GM18505 (cell line): ENCODE measurements at regions not wholly inside any gene's neighbourhood (a gene's known extent, or its start where the extent isn't known, plus 50 kb on each side); places are given as distances from the start of the nearest gene placed in this dataset.

Experiments used
- ATAC-seq: cut with Tn5 transposase; IDR thresholded peaks from one replicate; pipeline ENCODE4 v1.9.1; 2021; ENCODE audit not compliant: unreplicated experiment
- POLR2A ChIP-seq: IDR thresholded peaks from 4 replicates; pipeline ENCODE4 v1.6.1; 2011; ENCODE audit warnings: borderline replicate concordance; ENCODE audit not compliant: insufficient read depth, insufficient read length; ENCODE audit errors: extremely low read depth

GRCh38 chr18:46262856-46263255 lies 158.7 kb downstream of the HAUS1 start:
- TF ChIP-seq POLR2A, result no peak
- ATAC-seq, result no peak

- no peak for ATAC-seq
- no peak for TF ChIP-seq POLR2A
Observed at GRCh38 chr18:46264255-46264654, 160.1 kb downstream of the HAUS1 start.

- ATAC-seq, result no peak
- TF ChIP-seq POLR2A, result no peak
Observed at GRCh38 chr18:46265196-46266156, 161.3 kb downstream of the HAUS1 start.

DNA sequence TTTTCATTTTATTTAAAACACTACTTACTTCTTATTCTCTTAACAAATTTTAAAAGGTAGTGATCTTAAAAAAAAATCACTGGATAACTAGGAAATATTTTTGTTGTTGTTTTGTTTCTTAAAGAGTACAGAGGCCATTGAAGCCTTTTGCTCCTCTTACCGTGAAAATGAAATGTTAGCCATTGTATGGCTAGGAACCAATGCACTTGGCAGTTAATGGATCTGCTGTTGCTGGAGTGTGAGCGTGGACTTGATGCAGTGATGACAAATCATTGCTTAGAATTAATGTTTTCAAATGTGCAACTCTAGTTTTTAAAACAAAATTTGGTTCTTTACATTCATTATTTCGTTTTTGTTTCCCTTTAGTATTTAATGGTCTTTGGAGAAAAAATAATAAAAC lies 162.3 kb downstream of the HAUS1 start:
- no peak for TF ChIP-seq POLR2A
- ATAC-seq, result no peak

DNA sequence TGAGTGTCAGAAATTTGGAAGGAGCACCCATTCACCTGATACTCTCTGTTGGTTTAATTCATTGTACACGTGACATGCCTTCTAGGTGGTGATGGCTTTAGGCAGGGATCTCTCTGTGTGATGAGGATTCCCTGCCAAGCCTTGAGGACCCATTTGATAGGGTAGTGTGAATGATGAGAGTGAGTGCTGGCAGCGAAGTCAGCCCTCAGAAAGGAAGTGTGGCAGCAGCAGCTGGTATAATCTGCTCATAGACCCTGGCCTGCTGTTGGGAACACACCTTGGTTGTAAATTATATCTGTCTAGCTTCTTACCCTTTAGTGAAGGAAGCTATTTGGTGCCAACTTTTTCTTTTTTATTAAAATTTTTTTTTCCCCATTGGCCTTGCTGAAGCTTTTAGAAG lies 164.5 kb downstream of the HAUS1 start:
- TF ChIP-seq POLR2A, result no peak
- ATAC-seq, result no peak

GRCh38 chr18:46269275-46269674 lies 165.1 kb downstream of the HAUS1 start:
- TF ChIP-seq POLR2A, result no peak
- no peak for ATAC-seq

DNA sequence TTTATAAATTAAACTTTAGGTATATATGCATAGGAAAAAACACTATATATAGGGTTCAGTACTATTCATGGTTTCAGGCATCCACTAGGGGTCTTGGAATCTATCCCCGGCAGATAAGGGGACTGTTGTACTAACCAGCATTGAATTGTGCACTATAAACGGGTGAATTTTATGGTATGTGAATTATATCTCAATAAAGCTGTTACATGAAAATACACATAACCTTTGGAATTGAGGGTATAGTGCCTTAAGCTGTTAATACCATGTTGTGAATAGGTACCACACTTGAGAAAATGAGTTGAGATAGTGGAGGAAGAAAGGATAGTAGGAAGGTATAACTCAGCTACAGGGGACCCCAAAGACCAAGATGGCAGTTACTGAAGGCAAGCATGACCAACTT lies 167.3 kb downstream of the HAUS1 start:
- TF ChIP-seq POLR2A, result no peak
- no peak for ATAC-seq

DNA sequence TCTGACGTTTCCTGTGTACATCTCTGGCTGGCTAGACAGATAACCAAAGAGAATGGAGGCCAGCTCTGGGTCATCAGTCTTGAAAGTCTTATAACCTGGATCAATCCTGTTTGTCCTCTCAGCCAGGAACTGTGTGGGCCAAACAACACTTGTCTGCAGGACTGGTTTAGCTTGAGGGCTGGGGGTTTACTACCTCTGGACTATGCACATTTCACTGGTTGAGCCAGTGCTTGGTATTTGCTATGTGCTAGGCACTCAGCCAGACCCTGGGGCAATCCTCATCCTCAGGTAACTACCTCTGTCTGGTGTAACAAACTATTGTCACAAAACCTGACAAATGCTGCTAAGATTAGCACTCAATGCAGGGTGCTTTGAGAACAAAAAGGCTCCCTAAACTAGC lies 169.7 kb downstream of the HAUS1 start:
- no peak for ATAC-seq
- TF ChIP-seq POLR2A, result no peak

DNA sequence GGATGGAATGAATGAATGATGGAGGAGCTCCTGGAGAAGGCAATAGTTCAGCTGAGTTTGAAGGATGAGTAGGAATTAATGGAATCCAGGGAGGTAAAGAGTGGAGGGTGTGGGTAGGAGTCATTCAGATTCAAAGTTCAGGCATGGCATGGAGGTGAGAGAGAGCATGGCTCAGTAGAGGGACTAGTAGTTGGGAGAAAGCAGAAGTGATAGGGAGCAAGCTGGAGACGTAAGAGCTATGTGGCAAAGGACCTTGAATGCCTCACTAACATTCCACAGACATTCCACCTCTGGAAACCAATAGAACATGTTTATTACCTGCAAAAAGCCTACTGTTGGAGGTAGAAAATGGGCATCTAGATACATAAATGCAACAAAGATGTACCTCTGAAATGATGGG lies 170.1 kb downstream of the HAUS1 start:
- no peak for ATAC-seq
- no peak for TF ChIP-seq POLR2A

DNA sequence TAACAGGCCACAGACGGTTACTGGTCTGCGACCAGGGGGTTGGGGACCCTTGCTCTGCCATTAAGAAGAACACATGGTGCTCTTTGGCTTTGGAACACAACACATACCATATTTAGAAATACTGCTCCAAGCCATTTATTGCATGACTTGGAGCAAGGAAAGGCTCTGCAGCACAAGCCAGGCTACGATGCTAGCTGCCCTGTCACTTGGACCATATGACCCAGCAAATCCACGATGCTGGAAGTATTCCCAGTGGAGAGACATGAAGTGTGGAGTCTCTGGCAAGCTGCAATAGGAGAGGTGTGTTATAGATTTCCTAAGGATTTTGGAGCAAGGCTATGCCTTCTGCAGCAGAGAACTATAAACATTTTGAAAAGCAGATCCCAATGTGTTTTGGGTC lies 171.2 kb downstream of the HAUS1 start:
- TF ChIP-seq POLR2A, result no peak
- no peak for ATAC-seq

GRCh38 chr18:46276748-46277147 lies 172.6 kb downstream of the HAUS1 start:
- TF ChIP-seq POLR2A, result no peak
- no peak for ATAC-seq

DNA sequence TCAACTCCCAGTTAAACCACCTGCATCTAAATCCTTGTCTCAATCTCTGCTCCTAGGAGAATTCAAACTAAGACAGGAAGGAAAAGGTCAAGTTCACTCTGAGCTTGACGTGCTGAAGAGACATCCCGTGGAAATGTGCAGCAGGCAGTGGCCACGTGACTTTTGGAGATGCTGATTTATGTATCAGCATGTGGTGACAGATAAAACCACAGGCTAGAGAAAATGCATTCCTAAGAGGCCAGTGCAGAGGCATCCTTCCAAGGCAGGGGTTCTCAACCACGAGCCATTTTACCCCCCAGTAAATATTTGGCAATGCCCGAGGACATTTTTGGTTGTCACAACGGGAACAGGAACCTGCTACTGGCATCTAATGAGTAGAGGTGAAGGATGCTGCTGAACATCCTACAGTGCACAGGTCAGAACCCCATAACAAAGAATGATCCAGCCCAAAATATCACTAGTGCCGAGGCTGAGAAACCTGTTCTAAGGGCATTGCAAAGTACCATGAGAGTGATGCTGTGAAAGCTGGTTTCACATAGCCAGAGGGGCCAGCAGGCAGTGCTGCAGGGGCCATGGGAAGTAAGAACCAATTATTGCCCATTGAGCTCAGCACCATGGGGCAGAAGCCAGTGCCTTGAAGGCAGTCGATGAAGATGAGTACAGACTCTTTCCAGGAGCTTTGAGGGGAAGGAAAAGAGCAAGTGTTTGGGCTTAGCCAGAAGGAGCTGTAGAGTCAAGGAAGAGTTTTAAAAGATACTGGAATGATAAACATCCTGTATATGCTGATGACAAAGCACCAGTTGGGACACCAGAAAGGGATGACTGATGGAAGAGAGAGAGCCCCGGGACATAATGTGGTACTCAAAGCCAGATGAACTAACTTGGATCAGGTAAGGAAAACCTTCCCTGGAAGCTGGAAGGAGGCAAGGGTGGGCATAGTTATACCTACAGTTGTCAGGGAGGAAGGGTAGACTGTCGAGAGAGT lies 174.6 kb downstream of the HAUS1 start:
- no peak for ATAC-seq
- no peak for TF ChIP-seq POLR2A

DNA sequence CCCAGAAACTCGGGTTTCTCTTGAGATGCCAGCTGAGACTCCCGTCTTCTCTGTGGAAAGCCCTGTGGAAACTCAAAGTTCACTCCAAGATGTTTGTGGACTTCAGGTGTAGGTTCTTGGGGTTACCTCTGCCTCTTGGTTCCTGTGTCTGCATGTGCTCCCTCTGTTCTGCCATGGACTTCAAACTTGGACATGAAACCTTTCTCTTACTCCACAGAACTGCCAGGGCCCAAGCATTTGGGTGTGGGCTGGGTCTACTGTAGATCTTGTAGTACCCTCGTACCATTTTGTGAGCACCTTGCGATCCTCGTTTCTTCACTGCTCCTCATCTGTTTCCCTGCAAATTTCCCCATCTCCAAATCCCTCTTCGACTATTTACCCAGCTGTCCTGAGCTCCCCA lies 175.5 kb downstream of the HAUS1 start:
- ATAC-seq, result no peak
- TF ChIP-seq POLR2A, result no peak
